ENCODE measurements at regions not wholly inside any gene's neighbourhood (a gene's known extent, or its start where the extent isn't known, plus 50 kb on each side); places are given as distances from the start of the nearest gene placed in this dataset.
A peak's percentile ranks its signal among the peaks of the same experiment; 100 is the strongest.

- TF ChIP-seq ZNF248 (tag by site-specific recombination; IDR thresholded peaks at IDR 0.05) (no peak), TRIM28 (IDR thresholded peaks at IDR 0.05; ENCODE audit: borderline replicate concordance, low read length) (peak; percentile 95), SP2 (tag by site-specific recombination; IDR thresholded peaks at IDR 0.05) (no peak), ZBTB21 (tag by site-specific recombination; IDR thresholded peaks at IDR 0.05) (peak; percentile 69), ZFHX2 (tag by site-specific recombination; conservative IDR thresholded peaks at IDR 0.05) (no peak), GLIS2 (tag by site-specific recombination; IDR thresholded peaks at IDR 0.05) (peak; percentile 43), ZNF16 (tag by site-specific recombination; IDR thresholded peaks at IDR 0.05; ENCODE audit: low read depth) (no peak), MZF1 (tag by site-specific recombination; IDR thresholded peaks at IDR 0.05; ENCODE audit: borderline replicate concordance) (no peak), ZNF311 (tag by site-specific recombination; IDR thresholded peaks at IDR 0.05; ENCODE audit: borderline replicate concordance) (no peak), ZNF211 (tag by site-specific recombination; IDR thresholded peaks at IDR 0.05; ENCODE audit: low read depth) (no peak), ZNF280D (tag by site-specific recombination; IDR thresholded peaks at IDR 0.05) (peak; percentile 74; the same call in 1 of the 2 replicates), HOXC10 (CRISPR knock-in tag; IDR thresholded peaks at IDR 0.05) (no peak), ZNF670 (tag by site-specific recombination; IDR thresholded peaks at IDR 0.05; ENCODE audit: low read depth) (no peak), ZNF555 (tag by site-specific recombination; conservative IDR thresholded peaks at IDR 0.05) (0 out of 2 replicates have a peak, but pooled peaks have one; percentile 14), ZEB2 (tag by site-specific recombination; IDR thresholded peaks at IDR 0.05) (no peak), ZBTB49 (tag by site-specific recombination; IDR thresholded peaks at IDR 0.05; ENCODE audit: low read depth) (no peak), KLF10 (tag by site-specific recombination; IDR thresholded peaks at IDR 0.05) (no peak), ZNF548 (tag by site-specific recombination; IDR thresholded peaks at IDR 0.05) (no peak), ZNF561 (tag by site-specific recombination; IDR thresholded peaks at IDR 0.05; ENCODE audit: borderline replicate concordance) (0 out of 2 replicates have a peak, but pooled peaks have one; percentile 38), ATF2 (tag by site-specific recombination; IDR thresholded peaks at IDR 0.05; ENCODE audit: low read depth) (no peak), ZNF274 (IDR thresholded peaks at IDR 0.05; ENCODE audit: low read length) (no peak), ZNF274 (tag by site-specific recombination; IDR thresholded peaks at IDR 0.05; ENCODE audit: borderline replicate concordance) (no peak), ZNF350 (tag by site-specific recombination; IDR thresholded peaks at IDR 0.05) (no peak), ZBTB7A (tag by site-specific recombination; IDR thresholded peaks at IDR 0.05; ENCODE audit: low read depth) (no peak)
These were observed 1157.9 kb downstream of the TAF11L14 start (continued) for GRCh38 chr5:18792145-18792544.

All from HEK293 (cell line).